ENCODE measurements at regions not wholly inside any gene's neighbourhood (a gene's known extent, or its start where the extent isn't known, plus 50 kb on each side); places are given as distances from the start of the nearest gene placed in this dataset.

DNA sequence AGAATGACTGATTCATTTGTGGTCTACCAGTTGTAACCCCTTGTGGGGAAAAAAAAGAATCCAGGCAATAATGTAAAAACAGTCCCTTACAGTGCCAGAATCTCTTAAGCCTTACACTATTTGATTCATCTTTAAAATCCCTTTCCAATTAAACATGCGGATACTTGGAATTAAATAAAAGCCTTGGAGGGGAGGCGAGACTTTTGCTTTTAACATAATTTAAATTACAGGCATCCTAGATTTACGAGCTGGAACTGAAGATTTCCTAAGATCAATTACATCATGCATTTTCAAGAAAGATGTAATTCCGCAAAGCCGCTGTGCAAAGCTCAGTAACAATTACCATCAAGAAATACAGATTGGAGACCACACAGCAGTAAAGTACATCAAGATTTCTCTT, 370.2 kb downstream of the MTRR start:
- no peak for TF ChIP-seq POLR2A (IDR thresholded peaks at IDR 0.05)
- TF ChIP-seq POLR2AphosphoS5 (IDR thresholded peaks at IDR 0.05) = no peak
- TF ChIP-seq, protein P1, sequence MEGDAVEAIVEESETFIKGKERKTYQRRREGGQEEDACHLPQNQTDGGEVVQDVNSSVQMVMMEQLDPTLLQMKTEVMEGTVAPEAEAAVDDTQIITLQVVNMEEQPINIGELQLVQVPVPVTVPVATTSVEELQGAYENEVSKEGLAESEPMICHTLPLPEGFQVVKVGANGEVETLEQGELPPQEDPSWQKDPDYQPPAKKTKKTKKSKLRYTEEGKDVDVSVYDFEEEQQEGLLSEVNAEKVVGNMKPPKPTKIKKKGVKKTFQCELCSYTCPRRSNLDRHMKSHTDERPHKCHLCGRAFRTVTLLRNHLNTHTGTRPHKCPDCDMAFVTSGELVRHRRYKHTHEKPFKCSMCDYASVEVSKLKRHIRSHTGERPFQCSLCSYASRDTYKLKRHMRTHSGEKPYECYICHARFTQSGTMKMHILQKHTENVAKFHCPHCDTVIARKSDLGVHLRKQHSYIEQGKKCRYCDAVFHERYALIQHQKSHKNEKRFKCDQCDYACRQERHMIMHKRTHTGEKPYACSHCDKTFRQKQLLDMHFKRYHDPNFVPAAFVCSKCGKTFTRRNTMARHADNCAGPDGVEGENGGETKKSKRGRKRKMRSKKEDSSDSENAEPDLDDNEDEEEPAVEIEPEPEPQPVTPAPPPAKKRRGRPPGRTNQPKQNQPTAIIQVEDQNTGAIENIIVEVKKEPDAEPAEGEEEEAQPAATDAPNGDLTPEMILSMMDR (IDR thresholded peaks at IDR 0.05) = no peak
- TF ChIP-seq EP300 (IDR thresholded peaks at IDR 0.05) = no peak
